ENCODE measurements at regions not wholly inside any gene's neighbourhood (a gene's known extent, or its start where the extent isn't known, plus 50 kb on each side); places are given as distances from the start of the nearest gene placed in this dataset.
"Not testable (repeated sequence)": the region's sequence is repeated elsewhere in the genome, so short reads cannot be mapped to it uniquely, and the experiment has no call there.

GRCh38 chr3:75288972-75289574, 375.1 kb upstream of the FRG2C start:
- TF ChIP-seq EZH2 (IDR thresholded peaks at IDR 0.05; ENCODE audit: borderline replicate concordance, insufficient read depth, low read depth, low read length, poor library complexity, severe bottlenecking); CTCF (IDR thresholded peaks at IDR 0.05): not testable (repeated sequence)
